NB4 (cell line): ENCODE measurements at regions not wholly inside any gene's neighbourhood (a gene's known extent, or its start where the extent isn't known, plus 50 kb on each side); places are given as distances from the start of the nearest gene placed in this dataset.

Experiments
- MYC ChIP-seq: IDR thresholded peaks from 2 replicates; pipeline ENCODE4 v1.6.1; 2011; ENCODE audit warnings: low read depth, low read length
- POLR2A ChIP-seq: IDR thresholded peaks from 2 replicates; pipeline ENCODE4 v1.6.1; 2011; ENCODE audit warnings: mild to moderate bottlenecking; ENCODE audit not compliant: insufficient read length; ENCODE audit errors: extremely low read depth
- TF ChIP-seq, protein P1 (sequence below): IDR thresholded peaks from one replicate; pipeline ENCODE4 v1.5.1; 2012; ENCODE audit warnings: low read depth, low read length

- TF ChIP-seq POLR2A: no peak
- TF ChIP-seq, protein P1, sequence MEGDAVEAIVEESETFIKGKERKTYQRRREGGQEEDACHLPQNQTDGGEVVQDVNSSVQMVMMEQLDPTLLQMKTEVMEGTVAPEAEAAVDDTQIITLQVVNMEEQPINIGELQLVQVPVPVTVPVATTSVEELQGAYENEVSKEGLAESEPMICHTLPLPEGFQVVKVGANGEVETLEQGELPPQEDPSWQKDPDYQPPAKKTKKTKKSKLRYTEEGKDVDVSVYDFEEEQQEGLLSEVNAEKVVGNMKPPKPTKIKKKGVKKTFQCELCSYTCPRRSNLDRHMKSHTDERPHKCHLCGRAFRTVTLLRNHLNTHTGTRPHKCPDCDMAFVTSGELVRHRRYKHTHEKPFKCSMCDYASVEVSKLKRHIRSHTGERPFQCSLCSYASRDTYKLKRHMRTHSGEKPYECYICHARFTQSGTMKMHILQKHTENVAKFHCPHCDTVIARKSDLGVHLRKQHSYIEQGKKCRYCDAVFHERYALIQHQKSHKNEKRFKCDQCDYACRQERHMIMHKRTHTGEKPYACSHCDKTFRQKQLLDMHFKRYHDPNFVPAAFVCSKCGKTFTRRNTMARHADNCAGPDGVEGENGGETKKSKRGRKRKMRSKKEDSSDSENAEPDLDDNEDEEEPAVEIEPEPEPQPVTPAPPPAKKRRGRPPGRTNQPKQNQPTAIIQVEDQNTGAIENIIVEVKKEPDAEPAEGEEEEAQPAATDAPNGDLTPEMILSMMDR: no peak
- no peak for TF ChIP-seq MYC
These were observed 1221.1 kb upstream of the ACVR2A start for GRCh38 chr2:146623771-146624170.
